H1 (cell line): ENCODE measurements at regions not wholly inside any gene's neighbourhood (a gene's known extent, or its start where the extent isn't known, plus 50 kb on each side); places are given as distances from the start of the nearest gene placed in this dataset.

Experiments
- CREB1 ChIP-seq: IDR thresholded peaks from 2 replicates; pipeline ENCODE4 v1.6.1; 2012; ENCODE audit warnings: inconsistent platforms
- EP300 ChIP-seq, 2 experiments: IDR thresholded peaks; 1 replicate in 1 of 2; 2 replicates in 1 of 2; pipeline ENCODE4 v1.6.1; 2011 to 2012; ENCODE audit warnings: low read depth in 2 of 2, low read length in 2 of 2, mild to moderate bottlenecking in 2 of 2, borderline replicate concordance in 1 of 2, inconsistent platforms in 1 of 2, moderate library complexity in 1 of 2
- HDAC2 ChIP-seq, 2 experiments: fragments of 300-600 bp in 1 of 2; sonication (generic) in 1 of 2; IDR thresholded peaks; 2 replicates each; pipeline ENCODE4 v1.6.1; 2011 to 2012; ENCODE audit warnings: low read depth in 2 of 2, low read length in 2 of 2, mild to moderate bottlenecking in 2 of 2, moderate library complexity in 2 of 2, borderline replicate concordance in 1 of 2, inconsistent platforms in 1 of 2
- MAFK ChIP-seq: IDR thresholded peaks from 2 replicates; pipeline ENCODE4 v1.6.1; 2012; ENCODE audit warnings: low read depth, mild to moderate bottlenecking, improper control_type of control experiment, low read length
- POLR2A ChIP-seq, 2 experiments: IDR thresholded peaks; 1 replicate in 1 of 2; 2 replicates in 1 of 2; pipeline ENCODE4 v1.6.1; 2011; ENCODE audit warnings: low read depth in 2 of 2, low read length in 2 of 2, mild to moderate bottlenecking in 2 of 2; ENCODE audit errors: control extremely low read depth in 1 of 2
- POU5F1 ChIP-seq: IDR thresholded peaks from 2 replicates; pipeline ENCODE4 v1.6.1; 2011; ENCODE audit warnings: low read depth, mild to moderate bottlenecking, low read length, moderate library complexity
- SRF ChIP-seq: IDR thresholded peaks from 2 replicates; pipeline ENCODE4 v1.6.1; 2011; ENCODE audit warnings: mild to moderate bottlenecking, low read depth, low read length, moderate library complexity
- SUZ12 ChIP-seq: fragments of 200-600 bp; sonication (generic); IDR thresholded peaks from 2 replicates; pipeline ENCODE4 v1.6.1; 2012; ENCODE audit warnings: mild to moderate bottlenecking, inconsistent platforms, low read length, moderate library complexity, mixed read lengths
- TF ChIP-seq, protein P1 (sequence below): fragments of 300-600 bp; sonication (generic); IDR thresholded peaks from 2 replicates; pipeline ENCODE4 v1.7.1; 2012; ENCODE audit warnings: low read length, moderate library complexity, mild to moderate bottlenecking, inconsistent platforms; ENCODE audit not compliant: insufficient replicate concordance
- TF ChIP-seq, protein P2 (sequence below): IDR thresholded peaks from 2 replicates; pipeline ENCODE4 v1.6.1; 2012; ENCODE audit warnings: inconsistent platforms

DNA sequence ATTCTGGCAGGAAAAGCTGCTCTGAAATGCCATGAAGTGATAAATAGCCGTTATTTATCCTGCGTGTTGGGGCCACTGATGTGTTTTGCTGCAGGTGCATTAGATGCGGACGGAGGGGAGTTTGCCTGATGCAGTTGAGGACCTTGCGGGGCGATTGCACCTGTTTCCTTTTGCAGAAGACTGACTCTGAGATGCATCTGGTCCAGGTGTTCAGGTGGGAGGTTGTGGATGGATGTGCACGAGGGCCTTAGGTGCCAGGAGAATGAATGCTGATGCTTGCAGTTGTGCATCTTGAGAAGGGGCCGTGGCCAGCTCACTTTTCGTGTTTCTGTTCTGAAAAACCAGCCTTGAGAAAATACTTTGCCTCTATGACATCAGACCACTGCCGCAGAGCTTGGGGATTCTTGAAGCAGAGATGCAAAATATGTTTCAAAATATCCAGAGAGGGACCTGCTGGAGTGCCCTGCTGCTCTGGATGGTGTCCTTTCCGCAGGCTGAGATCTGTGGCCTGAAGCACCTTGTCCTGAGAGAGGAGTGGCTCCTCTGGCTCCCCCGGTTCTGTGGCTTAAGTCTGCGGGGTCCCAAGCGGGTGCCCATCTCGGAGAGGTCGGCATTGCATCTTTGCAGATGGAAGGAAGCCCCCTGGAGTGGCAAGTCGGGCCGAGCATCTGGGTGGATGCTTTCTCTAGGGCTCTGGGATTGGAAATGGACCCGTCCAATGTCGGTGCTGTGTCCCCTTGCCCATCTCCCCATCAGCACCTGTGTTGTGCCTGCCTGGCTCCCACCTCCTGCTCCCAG, 1031.1 kb downstream of the TBC1D22A start (continued):
- TF ChIP-seq, protein P1, sequence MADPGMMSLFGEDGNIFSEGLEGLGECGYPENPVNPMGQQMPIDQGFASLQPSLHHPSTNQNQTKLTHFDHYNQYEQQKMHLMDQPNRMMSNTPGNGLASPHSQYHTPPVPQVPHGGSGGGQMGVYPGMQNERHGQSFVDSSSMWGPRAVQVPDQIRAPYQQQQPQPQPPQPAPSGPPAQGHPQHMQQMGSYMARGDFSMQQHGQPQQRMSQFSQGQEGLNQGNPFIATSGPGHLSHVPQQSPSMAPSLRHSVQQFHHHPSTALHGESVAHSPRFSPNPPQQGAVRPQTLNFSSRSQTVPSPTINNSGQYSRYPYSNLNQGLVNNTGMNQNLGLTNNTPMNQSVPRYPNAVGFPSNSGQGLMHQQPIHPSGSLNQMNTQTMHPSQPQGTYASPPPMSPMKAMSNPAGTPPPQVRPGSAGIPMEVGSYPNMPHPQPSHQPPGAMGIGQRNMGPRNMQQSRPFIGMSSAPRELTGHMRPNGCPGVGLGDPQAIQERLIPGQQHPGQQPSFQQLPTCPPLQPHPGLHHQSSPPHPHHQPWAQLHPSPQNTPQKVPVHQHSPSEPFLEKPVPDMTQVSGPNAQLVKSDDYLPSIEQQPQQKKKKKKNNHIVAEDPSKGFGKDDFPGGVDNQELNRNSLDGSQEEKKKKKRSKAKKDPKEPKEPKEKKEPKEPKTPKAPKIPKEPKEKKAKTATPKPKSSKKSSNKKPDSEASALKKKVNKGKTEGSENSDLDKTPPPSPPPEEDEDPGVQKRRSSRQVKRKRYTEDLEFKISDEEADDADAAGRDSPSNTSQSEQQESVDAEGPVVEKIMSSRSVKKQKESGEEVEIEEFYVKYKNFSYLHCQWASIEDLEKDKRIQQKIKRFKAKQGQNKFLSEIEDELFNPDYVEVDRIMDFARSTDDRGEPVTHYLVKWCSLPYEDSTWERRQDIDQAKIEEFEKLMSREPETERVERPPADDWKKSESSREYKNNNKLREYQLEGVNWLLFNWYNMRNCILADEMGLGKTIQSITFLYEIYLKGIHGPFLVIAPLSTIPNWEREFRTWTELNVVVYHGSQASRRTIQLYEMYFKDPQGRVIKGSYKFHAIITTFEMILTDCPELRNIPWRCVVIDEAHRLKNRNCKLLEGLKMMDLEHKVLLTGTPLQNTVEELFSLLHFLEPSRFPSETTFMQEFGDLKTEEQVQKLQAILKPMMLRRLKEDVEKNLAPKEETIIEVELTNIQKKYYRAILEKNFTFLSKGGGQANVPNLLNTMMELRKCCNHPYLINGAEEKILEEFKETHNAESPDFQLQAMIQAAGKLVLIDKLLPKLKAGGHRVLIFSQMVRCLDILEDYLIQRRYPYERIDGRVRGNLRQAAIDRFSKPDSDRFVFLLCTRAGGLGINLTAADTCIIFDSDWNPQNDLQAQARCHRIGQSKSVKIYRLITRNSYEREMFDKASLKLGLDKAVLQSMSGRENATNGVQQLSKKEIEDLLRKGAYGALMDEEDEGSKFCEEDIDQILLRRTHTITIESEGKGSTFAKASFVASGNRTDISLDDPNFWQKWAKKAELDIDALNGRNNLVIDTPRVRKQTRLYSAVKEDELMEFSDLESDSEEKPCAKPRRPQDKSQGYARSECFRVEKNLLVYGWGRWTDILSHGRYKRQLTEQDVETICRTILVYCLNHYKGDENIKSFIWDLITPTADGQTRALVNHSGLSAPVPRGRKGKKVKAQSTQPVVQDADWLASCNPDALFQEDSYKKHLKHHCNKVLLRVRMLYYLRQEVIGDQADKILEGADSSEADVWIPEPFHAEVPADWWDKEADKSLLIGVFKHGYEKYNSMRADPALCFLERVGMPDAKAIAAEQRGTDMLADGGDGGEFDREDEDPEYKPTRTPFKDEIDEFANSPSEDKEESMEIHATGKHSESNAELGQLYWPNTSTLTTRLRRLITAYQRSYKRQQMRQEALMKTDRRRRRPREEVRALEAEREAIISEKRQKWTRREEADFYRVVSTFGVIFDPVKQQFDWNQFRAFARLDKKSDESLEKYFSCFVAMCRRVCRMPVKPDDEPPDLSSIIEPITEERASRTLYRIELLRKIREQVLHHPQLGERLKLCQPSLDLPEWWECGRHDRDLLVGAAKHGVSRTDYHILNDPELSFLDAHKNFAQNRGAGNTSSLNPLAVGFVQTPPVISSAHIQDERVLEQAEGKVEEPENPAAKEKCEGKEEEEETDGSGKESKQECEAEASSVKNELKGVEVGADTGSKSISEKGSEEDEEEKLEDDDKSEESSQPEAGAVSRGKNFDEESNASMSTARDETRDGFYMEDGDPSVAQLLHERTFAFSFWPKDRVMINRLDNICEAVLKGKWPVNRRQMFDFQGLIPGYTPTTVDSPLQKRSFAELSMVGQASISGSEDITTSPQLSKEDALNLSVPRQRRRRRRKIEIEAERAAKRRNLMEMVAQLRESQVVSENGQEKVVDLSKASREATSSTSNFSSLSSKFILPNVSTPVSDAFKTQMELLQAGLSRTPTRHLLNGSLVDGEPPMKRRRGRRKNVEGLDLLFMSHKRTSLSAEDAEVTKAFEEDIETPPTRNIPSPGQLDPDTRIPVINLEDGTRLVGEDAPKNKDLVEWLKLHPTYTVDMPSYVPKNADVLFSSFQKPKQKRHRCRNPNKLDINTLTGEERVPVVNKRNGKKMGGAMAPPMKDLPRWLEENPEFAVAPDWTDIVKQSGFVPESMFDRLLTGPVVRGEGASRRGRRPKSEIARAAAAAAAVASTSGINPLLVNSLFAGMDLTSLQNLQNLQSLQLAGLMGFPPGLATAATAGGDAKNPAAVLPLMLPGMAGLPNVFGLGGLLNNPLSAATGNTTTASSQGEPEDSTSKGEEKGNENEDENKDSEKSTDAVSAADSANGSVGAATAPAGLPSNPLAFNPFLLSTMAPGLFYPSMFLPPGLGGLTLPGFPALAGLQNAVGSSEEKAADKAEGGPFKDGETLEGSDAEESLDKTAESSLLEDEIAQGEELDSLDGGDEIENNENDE = no peak
- TF ChIP-seq SUZ12 (no peak), POLR2A (IDR thresholded peaks at IDR 0.05; ENCODE audit: control extremely low read depth in 1 of 2, low read depth in 2 of 2, low read length in 2 of 2) (no peak), SRF (no peak), HDAC2 (IDR thresholded peaks at IDR 0.05; ENCODE audit: borderline replicate concordance in 1 of 2, low read depth in 2 of 2, low read length in 2 of 2) (no peak), EP300 (IDR thresholded peaks at IDR 0.05; ENCODE audit: borderline replicate concordance in 1 of 2, low read depth in 2 of 2, low read length in 2 of 2) (no peak), POU5F1 (no peak), CREB1 (no peak), MAFK (no peak)
- TF ChIP-seq, protein P2, sequence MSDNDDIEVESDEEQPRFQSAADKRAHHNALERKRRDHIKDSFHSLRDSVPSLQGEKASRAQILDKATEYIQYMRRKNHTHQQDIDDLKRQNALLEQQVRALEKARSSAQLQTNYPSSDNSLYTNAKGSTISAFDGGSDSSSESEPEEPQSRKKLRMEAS = no peak
